B cell (primary cell): ENCODE measurements at regions not wholly inside any gene's neighbourhood (a gene's known extent, or its start where the extent isn't known, plus 50 kb on each side); places are given as distances from the start of the nearest gene placed in this dataset.

Source experiments
- CTCF ChIP-seq: fragments of 200-600 bp; IDR thresholded peaks from one replicate; pipeline ENCODE4 v1.8.0; 2022; ENCODE audit warnings: antibody characterized with exemption, mild to moderate bottlenecking
- EZH2 ChIP-seq: IDR thresholded peaks from 2 replicates; pipeline ENCODE4 v1.6.1; 2012; ENCODE audit warnings: borderline replicate concordance, low read depth, mild to moderate bottlenecking, moderate library complexity, low read length; ENCODE audit not compliant: insufficient read depth, poor library complexity, severe bottlenecking

- no peak for TF ChIP-seq CTCF
- TF ChIP-seq EZH2, result no peak
These were observed 105.5 kb downstream of the BCOR start for GRCh38 chrX:39992300-39992699.
